Loucy (cell line): ENCODE measurements at regions not wholly inside any gene's neighbourhood (a gene's known extent, or its start where the extent isn't known, plus 50 kb on each side); places are given as distances from the start of the nearest gene placed in this dataset.

Experiments used
- EZH2phosphoT487 ChIP-seq: fragments of 200-600 bp; IDR thresholded peaks from 2 replicates; pipeline ENCODE4 v1.6.1; 2018; ENCODE audit warnings: antibody characterized with exemption, mild to moderate bottlenecking, moderate library complexity, borderline replicate concordance
- TF ChIP-seq, protein P1 (sequence below): fragments of 200-600 bp; sonication (generic); conservative IDR thresholded peaks from 2 replicates; pipeline ENCODE4 v1.5.1; 2014; ENCODE audit warnings: mild to moderate bottlenecking, antibody characterized with exemption, low read length

DNA sequence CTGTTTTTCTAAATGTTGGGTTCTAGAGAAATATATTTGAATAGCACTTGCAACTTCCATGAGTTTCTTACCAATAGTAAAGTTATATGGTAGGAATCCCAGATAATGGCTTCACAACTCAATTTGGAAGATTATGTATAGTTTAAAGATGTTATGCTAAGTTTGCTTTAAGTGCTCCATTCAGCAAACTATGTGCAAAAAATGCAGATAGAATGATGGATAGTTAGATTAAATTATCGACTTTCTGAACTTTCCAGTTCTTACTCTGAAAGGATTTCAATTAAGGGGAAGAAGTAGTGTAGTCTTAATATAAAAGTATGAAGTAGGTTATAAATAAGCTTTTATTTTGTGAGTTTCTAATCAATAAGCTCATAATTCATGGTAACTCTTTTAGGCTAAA lies 60.7 kb upstream of the NFKB1 start:
- TF ChIP-seq, protein P1, sequence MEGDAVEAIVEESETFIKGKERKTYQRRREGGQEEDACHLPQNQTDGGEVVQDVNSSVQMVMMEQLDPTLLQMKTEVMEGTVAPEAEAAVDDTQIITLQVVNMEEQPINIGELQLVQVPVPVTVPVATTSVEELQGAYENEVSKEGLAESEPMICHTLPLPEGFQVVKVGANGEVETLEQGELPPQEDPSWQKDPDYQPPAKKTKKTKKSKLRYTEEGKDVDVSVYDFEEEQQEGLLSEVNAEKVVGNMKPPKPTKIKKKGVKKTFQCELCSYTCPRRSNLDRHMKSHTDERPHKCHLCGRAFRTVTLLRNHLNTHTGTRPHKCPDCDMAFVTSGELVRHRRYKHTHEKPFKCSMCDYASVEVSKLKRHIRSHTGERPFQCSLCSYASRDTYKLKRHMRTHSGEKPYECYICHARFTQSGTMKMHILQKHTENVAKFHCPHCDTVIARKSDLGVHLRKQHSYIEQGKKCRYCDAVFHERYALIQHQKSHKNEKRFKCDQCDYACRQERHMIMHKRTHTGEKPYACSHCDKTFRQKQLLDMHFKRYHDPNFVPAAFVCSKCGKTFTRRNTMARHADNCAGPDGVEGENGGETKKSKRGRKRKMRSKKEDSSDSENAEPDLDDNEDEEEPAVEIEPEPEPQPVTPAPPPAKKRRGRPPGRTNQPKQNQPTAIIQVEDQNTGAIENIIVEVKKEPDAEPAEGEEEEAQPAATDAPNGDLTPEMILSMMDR = no peak
- no peak for TF ChIP-seq EZH2phosphoT487
